Vagina (tissue), 2 donors: ENCODE measurements at regions not wholly inside any gene's neighbourhood (a gene's known extent, or its start where the extent isn't known, plus 50 kb on each side); places are given as distances from the start of the nearest gene placed in this dataset.

Experiments used
- POLR2A ChIP-seq, 2 donors: fragments of 450-650 bp; IDR thresholded peaks; one replicate each; pipeline ENCODE4 v1.6.1; 2017; ENCODE audit warnings: antibody characterized with exemption in 2 of 2, mild to moderate bottlenecking in 2 of 2, moderate library complexity in 2 of 2
- POLR2AphosphoS5 ChIP-seq, 2 donors: sonication (generic); formaldehyde crosslinking; IDR thresholded peaks; one replicate each; pipeline ENCODE4 v1.9.0; 2017; ENCODE audit warnings: antibody characterized with exemption in 2 of 2, mild to moderate bottlenecking in 2 of 2, low read depth in 1 of 2; ENCODE audit not compliant: insufficient read depth in 1 of 2
- TF ChIP-seq, protein P1 (sequence below), 3 experiments: fragments of 450-650 bp in 2 of 3; fragments of 200-600 bp in 1 of 3; sonication (generic) in 1 of 3; IDR thresholded peaks; one replicate each; pipeline ENCODE4 v1.5.1; 2017 to 2019; ENCODE audit warnings: antibody characterized with exemption in 3 of 3, mild to moderate bottlenecking in 2 of 3, moderate library complexity in 2 of 3

DNA sequence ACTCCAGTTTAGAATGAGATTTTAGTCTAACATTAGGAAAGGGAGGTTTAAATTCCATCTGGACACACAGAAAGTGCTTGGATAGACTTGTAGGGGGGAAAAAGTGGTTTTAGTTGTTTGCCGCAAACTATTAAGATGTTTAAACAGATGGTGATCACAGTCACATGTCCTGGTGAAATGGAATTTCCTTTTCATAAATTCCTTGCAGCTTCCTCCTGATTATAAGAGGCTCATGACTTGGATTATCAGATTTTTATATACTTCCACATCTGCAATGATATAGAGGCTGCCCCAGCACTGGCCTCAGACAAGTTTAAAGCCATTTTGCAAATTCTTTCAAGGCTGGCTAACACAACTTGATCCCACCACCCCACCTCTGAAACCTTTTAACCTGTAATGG, 106.4 kb upstream of the ARMC3 start:
- TF ChIP-seq, protein P1, sequence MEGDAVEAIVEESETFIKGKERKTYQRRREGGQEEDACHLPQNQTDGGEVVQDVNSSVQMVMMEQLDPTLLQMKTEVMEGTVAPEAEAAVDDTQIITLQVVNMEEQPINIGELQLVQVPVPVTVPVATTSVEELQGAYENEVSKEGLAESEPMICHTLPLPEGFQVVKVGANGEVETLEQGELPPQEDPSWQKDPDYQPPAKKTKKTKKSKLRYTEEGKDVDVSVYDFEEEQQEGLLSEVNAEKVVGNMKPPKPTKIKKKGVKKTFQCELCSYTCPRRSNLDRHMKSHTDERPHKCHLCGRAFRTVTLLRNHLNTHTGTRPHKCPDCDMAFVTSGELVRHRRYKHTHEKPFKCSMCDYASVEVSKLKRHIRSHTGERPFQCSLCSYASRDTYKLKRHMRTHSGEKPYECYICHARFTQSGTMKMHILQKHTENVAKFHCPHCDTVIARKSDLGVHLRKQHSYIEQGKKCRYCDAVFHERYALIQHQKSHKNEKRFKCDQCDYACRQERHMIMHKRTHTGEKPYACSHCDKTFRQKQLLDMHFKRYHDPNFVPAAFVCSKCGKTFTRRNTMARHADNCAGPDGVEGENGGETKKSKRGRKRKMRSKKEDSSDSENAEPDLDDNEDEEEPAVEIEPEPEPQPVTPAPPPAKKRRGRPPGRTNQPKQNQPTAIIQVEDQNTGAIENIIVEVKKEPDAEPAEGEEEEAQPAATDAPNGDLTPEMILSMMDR (IDR thresholded peaks at IDR 0.05): no peak
- TF ChIP-seq POLR2A (IDR thresholded peaks at IDR 0.05) (no peak), POLR2AphosphoS5 (IDR thresholded peaks at IDR 0.05; ENCODE audit: insufficient read depth in 1 of 2, low read depth in 1 of 2) (no peak)
